OCI-LY7 (cell line): ENCODE measurements at regions not wholly inside any gene's neighbourhood (a gene's known extent, or its start where the extent isn't known, plus 50 kb on each side); places are given as distances from the start of the nearest gene placed in this dataset.

Experiments
- BruUV-seq: library from RNA; stranded (reverse); fragments of 400-500 nt; replicated peaks from 2 replicates; lab custom pipeline; 2021; lab: Mats Ljungman, UMichigan
- CTCF ChIA-PET: fragments of 300-600 bp; sonication (Branson Sonifier 250); formaldehyde crosslinking; loops from one replicate; lab custom pipeline; 2022; ENCODE audit warnings: antibody characterized with exemption; ENCODE audit not compliant: unreplicated experiment; lab: Charles Lee
- POLR2A ChIA-PET: fragments of 300-600 bp; sonication (Branson Sonifier 250); formaldehyde crosslinking; loops from one replicate; lab custom pipeline; 2022; ENCODE audit warnings: antibody characterized with exemption; lab: Charles Lee
- DNase-seq: peaks from one replicate; pipeline ENCODE4 v3.0.0-alpha.2; 2015; ENCODE audit warnings: low spot score
- H2AFZ ChIP-seq: fragments of 200-600 bp; sonication (generic), shearing (Covaris generic); 2 replicates; pipeline ENCODE4 v1.6.1; 2014; ENCODE audit warnings: mild to moderate bottlenecking, antibody characterized with exemption, low read length, moderate library complexity
- H3K27ac ChIP-seq: fragments of 200-600 bp; sonication (generic); 2 replicates; pipeline ENCODE4 v1.5.1; 2014; ENCODE audit warnings: mixed run types, low read depth, mild to moderate bottlenecking, moderate library complexity, low read length, inconsistent platforms; ENCODE audit not compliant: poor library complexity, severe bottlenecking
- H3K36me3 ChIP-seq: fragments of 200-600 bp; sonication (generic); 2 replicates; pipeline ENCODE4 v1.6.1; 2014; ENCODE audit warnings: mild to moderate bottlenecking, antibody characterized with exemption, low read length, moderate library complexity, mixed read lengths; ENCODE audit not compliant: insufficient read depth
- H3K4me1 ChIP-seq: fragments of 200-600 bp; sonication (generic); 2 replicates; pipeline ENCODE4 v1.5.1; 2014; ENCODE audit warnings: mild to moderate bottlenecking, low read length; ENCODE audit not compliant: insufficient read depth, poor library complexity, severe bottlenecking
- H3K4me2 ChIP-seq: fragments of 200-600 bp; sonication (generic); 2 replicates; pipeline ENCODE4 v1.6.1; 2014; ENCODE audit warnings: mild to moderate bottlenecking, low read length
- H3K4me3 ChIP-seq: fragments of 200-600 bp; sonication (generic); 2 replicates; pipeline ENCODE4 v1.5.1; 2014; ENCODE audit warnings: mild to moderate bottlenecking, low read depth, low read length; ENCODE audit not compliant: poor library complexity, severe bottlenecking
- H3K79me2 ChIP-seq: fragments of 200-600 bp; sonication (generic); 2 replicates; pipeline ENCODE4 v1.6.1; 2016; ENCODE audit warnings: low read depth, mild to moderate bottlenecking, low read length, moderate library complexity, mixed read lengths; ENCODE audit not compliant: insufficient read depth
- H3K9me2 ChIP-seq: fragments of 200-600 bp; sonication (generic); 2 replicates; pipeline ENCODE4 v1.6.1; 2016; ENCODE audit warnings: mild to moderate bottlenecking, low read length, mixed read lengths; ENCODE audit not compliant: insufficient read depth
- H3K9me3 ChIP-seq: fragments of 200-600 bp; sonication (generic); 2 replicates; pipeline ENCODE4 v1.6.1; 2014; ENCODE audit warnings: mild to moderate bottlenecking, mixed run types, low read length, mixed read lengths
- H4K20me1 ChIP-seq: fragments of 200-600 bp; sonication (generic); 2 replicates; pipeline ENCODE4 v1.6.1; 2014; ENCODE audit warnings: mild to moderate bottlenecking, antibody characterized with exemption, low read length, moderate library complexity, mixed read lengths; ENCODE audit not compliant: insufficient read depth
- EZH2phosphoT487 ChIP-seq: fragments of 200-600 bp; sonication (generic); IDR thresholded peaks from 2 replicates; pipeline ENCODE4 v1.6.1; 2018; ENCODE audit warnings: low read depth, borderline replicate concordance, mild to moderate bottlenecking, mixed run types, antibody characterized with exemption, low read length, moderate library complexity, mixed read lengths
- intact Hi-C: fragments of 100-400 bp; cut with micrococcal nuclease; formaldehyde crosslinking; loops from one replicate; pipeline ENCODE4 v1.10.0; 2022; ENCODE audit not compliant: unreplicated experiment
- TF ChIP-seq, protein P1 (sequence below): fragments of 200-600 bp; sonication (generic); conservative IDR thresholded peaks from 2 replicates; pipeline ENCODE4 v1.5.1; 2014; ENCODE audit warnings: mild to moderate bottlenecking, antibody characterized with exemption, low read length, moderate library complexity, mixed read lengths

DNA sequence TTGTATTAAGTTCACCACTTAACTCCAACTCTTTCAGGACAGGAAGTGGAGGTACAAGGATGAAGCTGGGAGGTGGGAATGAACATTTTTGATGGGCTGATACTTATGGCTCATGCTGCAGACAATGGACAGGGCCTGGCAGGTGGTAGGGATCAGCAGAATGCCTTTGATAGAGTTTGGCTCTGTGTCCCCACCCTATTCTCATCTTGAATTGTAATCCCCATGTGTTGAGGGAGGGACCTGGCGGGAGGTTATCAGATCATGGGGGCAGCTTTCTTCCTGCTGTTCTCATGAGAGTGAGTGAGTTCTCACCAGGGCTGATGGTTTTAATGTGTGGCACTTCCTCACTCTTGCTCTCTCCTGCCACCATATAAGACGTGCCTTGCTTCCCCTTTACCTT is 87.3 kb upstream of the PRLR start:
- intact Hi-C loops = no loop called here
- no peaks in the 10 kb centered on the region; the same call in 1 of the 2 replicates for H3K9me3 ChIP-seq
- DNase-seq = no peak
- CTCF ChIA-PET = no interaction called here
- no peaks in the 10 kb centered on the region for H4K20me1 ChIP-seq
- no peak overlapping the region for H3K27ac ChIP-seq
- no peak for TF ChIP-seq EZH2phosphoT487
- TF ChIP-seq, protein P1, sequence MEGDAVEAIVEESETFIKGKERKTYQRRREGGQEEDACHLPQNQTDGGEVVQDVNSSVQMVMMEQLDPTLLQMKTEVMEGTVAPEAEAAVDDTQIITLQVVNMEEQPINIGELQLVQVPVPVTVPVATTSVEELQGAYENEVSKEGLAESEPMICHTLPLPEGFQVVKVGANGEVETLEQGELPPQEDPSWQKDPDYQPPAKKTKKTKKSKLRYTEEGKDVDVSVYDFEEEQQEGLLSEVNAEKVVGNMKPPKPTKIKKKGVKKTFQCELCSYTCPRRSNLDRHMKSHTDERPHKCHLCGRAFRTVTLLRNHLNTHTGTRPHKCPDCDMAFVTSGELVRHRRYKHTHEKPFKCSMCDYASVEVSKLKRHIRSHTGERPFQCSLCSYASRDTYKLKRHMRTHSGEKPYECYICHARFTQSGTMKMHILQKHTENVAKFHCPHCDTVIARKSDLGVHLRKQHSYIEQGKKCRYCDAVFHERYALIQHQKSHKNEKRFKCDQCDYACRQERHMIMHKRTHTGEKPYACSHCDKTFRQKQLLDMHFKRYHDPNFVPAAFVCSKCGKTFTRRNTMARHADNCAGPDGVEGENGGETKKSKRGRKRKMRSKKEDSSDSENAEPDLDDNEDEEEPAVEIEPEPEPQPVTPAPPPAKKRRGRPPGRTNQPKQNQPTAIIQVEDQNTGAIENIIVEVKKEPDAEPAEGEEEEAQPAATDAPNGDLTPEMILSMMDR = no peak
- no peaks in the 10 kb centered on the region for H3K9me2 ChIP-seq
- POLR2A ChIA-PET = no interaction called here
- no TSS peak for BruUV-seq
- H2AFZ ChIP-seq = no peak overlapping the region
- no peaks in the 10 kb centered on the region for H3K79me2 ChIP-seq
- no peak overlapping the region for H3K4me3 ChIP-seq
- no peaks in the 10 kb centered on the region for H3K36me3 ChIP-seq
- H3K4me2 ChIP-seq = no peak overlapping the region
- no peaks in the 10 kb centered on the region for H3K4me1 ChIP-seq

DNA sequence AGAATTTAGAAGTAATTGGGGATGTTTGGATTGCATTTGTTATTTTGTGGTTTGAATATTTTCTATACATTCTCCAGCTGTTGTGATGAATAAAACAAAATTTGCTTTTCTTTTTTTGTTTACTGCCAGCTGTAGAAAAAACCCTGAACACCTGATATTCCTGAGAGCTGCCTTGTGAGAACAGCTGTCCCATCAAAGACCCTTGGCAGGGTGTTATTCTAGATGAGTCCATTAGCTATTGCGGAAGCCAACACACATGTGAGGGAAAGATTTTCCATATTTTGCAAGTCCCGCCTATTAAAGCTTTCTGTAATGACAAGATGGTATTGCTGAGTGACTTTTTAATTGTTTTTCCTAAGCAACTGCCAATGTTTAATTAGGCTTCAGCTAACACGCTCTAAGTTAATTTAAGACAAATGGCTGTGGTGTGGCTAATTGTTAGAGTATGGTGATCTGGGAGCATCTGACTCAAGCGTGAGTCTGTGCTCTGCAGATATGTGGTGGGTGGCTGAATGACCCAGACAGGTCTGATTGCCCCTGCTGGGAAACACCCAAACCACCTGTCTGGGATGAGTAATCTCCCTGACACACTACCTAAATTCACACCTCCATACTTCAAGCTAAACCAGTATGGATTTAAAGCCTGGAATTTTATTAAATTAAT is 86.5 kb upstream of the PRLR start:
- Histone ChIP-seq H3K4me2 (no peak overlapping the region), H3K4me1 (no peaks in the 10 kb centered on the region), H4K20me1 (no peaks in the 10 kb centered on the region), H3K9me3 (no peaks in the 10 kb centered on the region; the same call in 1 of the 2 replicates), H3K36me3 (no peaks in the 10 kb centered on the region), H3K4me3 (no peak overlapping the region), H2AFZ (no peak overlapping the region), H3K79me2 (no peaks in the 10 kb centered on the region), H3K9me2 (no peaks in the 10 kb centered on the region), H3K27ac (no peak overlapping the region)
- ChIA-PET POLR2A (interaction anchor here (0.6 kb wide), 1 partner anchor 83 kb away, joined by 4 read pairs; no protein-coding TSS in a partner anchor), CTCF (no interaction called here)
- TF ChIP-seq EZH2phosphoT487 = no peak
- TF ChIP-seq, protein P1 = no peak
- intact Hi-C loops = no loop called here
- BruUV-seq = no TSS peak
- no peak for DNase-seq

DNA sequence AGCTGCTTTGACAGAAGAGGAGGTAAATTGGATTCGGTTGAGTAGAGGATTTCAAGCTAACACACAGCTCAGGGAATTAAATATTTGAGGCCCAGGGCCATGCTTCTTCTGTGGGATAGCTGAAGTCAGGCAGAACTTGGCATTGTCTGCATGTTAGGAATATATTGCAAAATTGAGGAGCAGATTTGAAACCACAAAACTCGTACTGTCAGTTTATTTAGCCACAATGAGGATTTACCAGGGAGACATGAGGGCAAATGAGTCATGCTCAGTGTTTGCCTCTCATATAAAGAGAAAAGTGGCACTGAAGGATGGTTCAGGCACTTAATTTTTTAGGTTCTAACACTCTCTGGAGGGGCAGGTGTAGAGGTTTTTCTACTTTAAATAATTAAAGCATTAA is 83.0 kb upstream of the PRLR start:
- Histone ChIP-seq H3K4me2 (no peak overlapping the region), H3K9me2 (no peaks in the 10 kb centered on the region), H3K27ac (no peak overlapping the region), H3K36me3 (no peaks in the 10 kb centered on the region), H4K20me1 (no peaks in the 10 kb centered on the region), H2AFZ (no peak overlapping the region), H3K4me1 (no peaks in the 10 kb centered on the region), H3K79me2 (no peaks in the 10 kb centered on the region), H3K9me3 (no peaks in the 10 kb centered on the region), H3K4me3 (no peak overlapping the region)
- DNase-seq = no peak
- ChIA-PET POLR2A (no interaction called here), CTCF (no interaction called here)
- no peak for TF ChIP-seq EZH2phosphoT487
- TF ChIP-seq, protein P1 = no peak
- intact Hi-C loops = no loop called here
- no TSS peak for BruUV-seq
